ENCODE measurements at regions not wholly inside any gene's neighbourhood (a gene's known extent, or its start where the extent isn't known, plus 50 kb on each side); places are given as distances from the start of the nearest gene placed in this dataset.

DNA sequence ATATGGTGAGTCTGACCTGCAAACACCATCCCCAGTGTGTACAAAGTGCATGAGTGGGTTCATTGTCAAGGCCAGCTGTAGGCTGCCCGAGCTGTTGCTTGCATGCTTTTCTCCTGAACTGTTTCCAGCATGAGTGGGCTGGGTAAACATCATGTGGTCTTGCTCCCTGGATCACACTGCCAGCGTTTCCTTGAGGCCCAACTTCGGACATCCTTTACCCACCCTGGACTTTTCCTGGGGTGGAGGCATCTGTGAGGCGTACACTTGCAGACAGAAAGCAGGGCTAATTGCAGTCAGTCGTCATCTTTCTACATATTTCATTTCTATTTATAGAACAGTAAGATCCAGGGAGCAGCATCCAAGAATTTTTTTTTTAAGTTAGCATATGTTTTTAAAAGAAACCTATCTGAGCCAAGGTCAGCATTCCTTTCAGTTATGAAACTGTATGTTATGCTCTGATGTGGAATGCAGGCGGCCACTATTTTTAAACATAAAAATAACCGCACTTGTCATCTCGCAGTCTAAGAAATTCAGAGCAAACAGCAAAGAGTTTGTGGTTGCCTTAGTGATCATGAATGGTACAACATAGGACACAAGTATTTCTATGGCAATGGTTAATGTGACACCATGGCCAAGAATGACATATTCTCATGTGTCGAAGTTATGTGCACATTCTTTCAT is 106.5 kb upstream of the DMRT1 start:
- TF ChIP-seq BHLHE40 (IDR thresholded peaks at IDR 0.05; ENCODE audit: low read length) (no peak; the same call in 1 of the 2 replicates), POLR2A (IDR thresholded peaks at IDR 0.05; ENCODE audit: insufficient read depth in 1 of 2, low read depth in 2 of 2, low read length in 2 of 2) (no peak; a peak in 1 of 4 replicates), TAF1 (CRISPR knock-in tag; IDR thresholded peaks at IDR 0.05) (no peak), KAT7 (CRISPR knock-in tag; IDR thresholded peaks at IDR 0.05; ENCODE audit: borderline replicate concordance) (no peak), SAFB2 (CRISPR knock-in tag; IDR thresholded peaks at IDR 0.05; ENCODE audit: borderline replicate concordance, low read depth) (no peak)
- TF ChIP-seq, protein P1, sequence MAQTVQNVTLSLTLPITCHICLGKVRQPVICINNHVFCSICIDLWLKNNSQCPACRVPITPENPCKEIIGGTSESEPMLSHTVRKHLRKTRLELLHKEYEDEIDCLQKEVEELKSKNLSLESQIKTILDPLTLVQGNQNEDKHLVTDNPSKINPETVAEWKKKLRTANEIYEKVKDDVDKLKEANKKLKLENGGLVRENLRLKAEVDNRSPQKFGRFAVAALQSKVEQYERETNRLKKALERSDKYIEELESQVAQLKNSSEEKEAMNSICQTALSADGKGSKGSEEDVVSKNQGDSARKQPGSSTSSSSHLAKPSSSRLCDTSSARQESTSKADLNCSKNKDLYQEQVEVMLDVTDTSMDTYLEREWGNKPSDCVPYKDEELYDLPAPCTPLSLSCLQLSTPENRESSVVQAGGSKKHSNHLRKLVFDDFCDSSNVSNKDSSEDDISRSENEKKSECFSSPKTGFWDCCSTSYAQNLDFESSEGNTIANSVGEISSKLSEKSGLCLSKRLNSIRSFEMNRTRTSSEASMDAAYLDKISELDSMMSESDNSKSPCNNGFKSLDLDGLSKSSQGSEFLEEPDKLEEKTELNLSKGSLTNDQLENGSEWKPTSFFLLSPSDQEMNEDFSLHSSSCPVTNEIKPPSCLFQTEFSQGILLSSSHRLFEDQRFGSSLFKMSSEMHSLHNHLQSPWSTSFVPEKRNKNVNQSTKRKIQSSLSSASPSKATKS (CRISPR knock-in tag; IDR thresholded peaks at IDR 0.05), result no peak
- TF ChIP-seq, protein P2, sequence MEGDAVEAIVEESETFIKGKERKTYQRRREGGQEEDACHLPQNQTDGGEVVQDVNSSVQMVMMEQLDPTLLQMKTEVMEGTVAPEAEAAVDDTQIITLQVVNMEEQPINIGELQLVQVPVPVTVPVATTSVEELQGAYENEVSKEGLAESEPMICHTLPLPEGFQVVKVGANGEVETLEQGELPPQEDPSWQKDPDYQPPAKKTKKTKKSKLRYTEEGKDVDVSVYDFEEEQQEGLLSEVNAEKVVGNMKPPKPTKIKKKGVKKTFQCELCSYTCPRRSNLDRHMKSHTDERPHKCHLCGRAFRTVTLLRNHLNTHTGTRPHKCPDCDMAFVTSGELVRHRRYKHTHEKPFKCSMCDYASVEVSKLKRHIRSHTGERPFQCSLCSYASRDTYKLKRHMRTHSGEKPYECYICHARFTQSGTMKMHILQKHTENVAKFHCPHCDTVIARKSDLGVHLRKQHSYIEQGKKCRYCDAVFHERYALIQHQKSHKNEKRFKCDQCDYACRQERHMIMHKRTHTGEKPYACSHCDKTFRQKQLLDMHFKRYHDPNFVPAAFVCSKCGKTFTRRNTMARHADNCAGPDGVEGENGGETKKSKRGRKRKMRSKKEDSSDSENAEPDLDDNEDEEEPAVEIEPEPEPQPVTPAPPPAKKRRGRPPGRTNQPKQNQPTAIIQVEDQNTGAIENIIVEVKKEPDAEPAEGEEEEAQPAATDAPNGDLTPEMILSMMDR (CRISPR knock-in tag; IDR thresholded peaks at IDR 0.05), result no peak

Measured in HepG2 (cell line).